C4-2B (cell line): ENCODE measurements at regions not wholly inside any gene's neighbourhood (a gene's known extent, or its start where the extent isn't known, plus 50 kb on each side); places are given as distances from the start of the nearest gene placed in this dataset.

Experiments
- H3K27ac ChIP-seq: fragments of 450-650 bp; 2 replicates; pipeline ENCODE4 v1.5.1; 2017
- ZFX ChIP-seq: fragments of 450-650 bp; IDR thresholded peaks from 2 replicates; pipeline ENCODE4 v1.6.1; 2017
- TF ChIP-seq, protein P1 (sequence below): fragments of 450-650 bp; conservative IDR thresholded peaks from 2 replicates; pipeline ENCODE4 v1.5.1; 2017; ENCODE audit warnings: mild to moderate bottlenecking

DNA sequence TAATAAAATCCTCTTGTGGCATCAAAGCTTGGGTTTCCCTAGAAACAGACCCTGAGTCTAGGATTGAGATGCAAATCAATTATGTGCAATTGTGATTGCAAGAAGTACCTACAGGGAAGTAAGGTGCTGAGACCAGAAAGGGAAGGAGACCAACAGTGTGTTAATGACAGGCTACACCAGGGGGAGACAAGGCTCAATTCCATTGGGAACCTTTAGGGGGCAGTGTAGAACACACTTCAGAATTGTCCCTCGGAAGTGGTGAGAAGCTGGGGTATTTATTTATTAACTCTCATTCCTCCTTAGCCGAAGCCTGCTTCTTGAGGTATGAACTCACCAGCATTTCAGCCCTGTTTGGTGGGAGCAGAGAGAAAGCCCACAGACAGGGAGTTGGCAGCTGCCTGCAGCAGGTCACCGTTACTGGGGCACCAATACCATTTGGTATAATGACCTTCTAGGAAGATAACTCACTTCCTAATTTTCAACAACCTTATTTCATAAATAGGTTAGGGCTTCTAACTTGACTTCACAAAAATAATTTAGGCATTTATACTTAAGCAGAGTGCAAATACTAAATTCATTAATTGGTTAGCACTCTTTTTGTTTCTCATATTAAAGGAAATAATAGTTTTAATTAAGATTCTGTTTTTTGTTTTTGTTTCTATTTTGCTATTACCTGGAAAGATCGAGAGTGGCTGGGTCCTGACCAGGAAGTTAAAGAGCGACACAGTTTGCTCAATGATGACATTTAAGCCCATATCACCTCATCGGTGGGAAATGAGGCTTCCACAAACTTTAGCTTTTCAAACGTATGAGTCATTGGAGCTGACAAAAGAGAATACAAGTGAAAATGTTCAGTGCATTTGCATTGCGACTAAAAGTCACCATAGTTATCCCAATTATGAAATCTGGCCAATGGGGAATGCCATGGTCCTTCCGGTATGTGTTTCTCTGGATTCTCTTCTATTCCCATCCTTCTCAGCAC is 94.8 kb downstream of the BTBD3 start:
- no peak overlapping the region for H3K27ac ChIP-seq
- no peak for TF ChIP-seq ZFX
- TF ChIP-seq, protein P1, sequence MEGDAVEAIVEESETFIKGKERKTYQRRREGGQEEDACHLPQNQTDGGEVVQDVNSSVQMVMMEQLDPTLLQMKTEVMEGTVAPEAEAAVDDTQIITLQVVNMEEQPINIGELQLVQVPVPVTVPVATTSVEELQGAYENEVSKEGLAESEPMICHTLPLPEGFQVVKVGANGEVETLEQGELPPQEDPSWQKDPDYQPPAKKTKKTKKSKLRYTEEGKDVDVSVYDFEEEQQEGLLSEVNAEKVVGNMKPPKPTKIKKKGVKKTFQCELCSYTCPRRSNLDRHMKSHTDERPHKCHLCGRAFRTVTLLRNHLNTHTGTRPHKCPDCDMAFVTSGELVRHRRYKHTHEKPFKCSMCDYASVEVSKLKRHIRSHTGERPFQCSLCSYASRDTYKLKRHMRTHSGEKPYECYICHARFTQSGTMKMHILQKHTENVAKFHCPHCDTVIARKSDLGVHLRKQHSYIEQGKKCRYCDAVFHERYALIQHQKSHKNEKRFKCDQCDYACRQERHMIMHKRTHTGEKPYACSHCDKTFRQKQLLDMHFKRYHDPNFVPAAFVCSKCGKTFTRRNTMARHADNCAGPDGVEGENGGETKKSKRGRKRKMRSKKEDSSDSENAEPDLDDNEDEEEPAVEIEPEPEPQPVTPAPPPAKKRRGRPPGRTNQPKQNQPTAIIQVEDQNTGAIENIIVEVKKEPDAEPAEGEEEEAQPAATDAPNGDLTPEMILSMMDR = peak; percentile 89

DNA sequence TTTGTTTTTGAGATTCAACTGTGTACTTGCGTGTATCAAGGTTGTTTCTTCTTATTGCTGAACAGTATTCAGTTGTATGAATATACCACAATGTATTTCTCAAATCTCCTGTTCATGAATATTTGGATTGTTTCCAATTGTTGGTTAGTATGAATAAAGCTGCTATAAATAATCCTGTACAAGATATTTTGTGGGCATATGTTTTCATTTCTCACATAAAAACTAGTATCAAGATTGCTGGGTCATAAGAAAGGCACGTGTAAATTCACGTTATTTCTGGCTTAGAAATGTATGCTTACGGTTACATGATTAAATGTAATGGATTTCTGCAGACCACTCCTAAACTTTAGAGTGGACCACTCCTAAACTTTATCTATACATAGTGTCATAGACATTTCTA is 96.6 kb downstream of the BTBD3 start:
- TF ChIP-seq, protein P1 = no peak
- TF ChIP-seq ZFX = no peak
- no peak overlapping the region for H3K27ac ChIP-seq

DNA sequence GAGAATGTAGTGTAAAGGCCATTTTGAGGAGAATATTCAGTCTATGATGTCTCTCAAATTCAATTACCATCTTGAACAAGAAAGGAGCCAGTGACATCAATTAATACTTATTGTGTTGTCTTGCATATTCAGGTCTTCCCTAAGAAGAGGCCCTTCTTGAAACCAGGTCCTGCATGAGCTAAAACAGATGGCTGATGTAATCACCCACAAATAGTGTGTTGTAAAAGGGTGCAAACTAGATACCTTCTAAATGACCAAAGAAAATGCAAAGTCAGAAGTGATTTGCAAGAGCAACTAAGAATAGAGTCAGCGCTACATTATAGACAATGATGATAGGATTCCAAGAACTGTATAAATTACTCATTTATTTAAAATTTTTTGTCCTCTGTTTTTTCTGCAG is 97.0 kb downstream of the BTBD3 start:
- TF ChIP-seq ZFX = no peak
- TF ChIP-seq, protein P1 = no peak
- H3K27ac ChIP-seq = no peak overlapping the region

DNA sequence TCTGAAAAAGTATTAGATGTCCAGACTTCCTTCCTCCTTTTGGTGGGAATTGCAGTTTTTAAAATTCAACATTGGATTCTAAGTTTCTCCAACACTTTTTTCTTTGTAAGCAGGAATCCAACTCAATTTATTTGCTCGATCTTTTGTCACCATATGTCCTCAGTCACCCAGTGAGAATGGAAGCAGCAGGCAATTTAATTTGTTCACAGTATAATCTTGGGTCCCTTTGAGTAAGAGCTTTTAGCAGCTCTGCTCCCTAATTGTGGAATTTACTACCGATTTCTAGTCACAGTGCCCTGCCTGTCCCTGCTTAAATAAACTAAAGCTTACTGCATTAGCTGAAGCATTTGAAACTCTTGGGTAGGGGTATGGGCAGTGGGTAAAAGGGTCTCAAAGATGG is 98.6 kb downstream of the BTBD3 start:
- no peak overlapping the region for H3K27ac ChIP-seq
- TF ChIP-seq ZFX = no peak
- TF ChIP-seq, protein P1 = no peak

DNA sequence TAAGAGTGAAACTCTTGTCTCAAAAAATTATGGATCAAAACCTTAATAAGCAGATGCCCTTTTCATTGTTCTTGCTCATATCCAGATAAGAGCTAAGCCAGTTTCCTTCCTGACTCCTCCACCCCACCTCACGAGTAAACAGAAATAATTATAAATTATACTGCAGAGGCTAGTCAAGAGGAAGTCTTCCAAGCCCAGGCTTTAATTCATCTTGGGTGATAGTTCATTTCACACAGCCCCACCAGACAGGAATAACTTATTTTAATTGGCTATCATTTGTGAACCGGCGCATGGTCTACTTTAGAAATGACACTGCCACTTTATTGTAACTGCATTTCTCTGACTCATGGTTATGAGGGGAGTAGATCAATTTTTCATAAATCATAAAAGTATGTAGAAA is 102.0 kb downstream of the BTBD3 start:
- TF ChIP-seq, protein P1 = no peak
- TF ChIP-seq ZFX = no peak
- no peak overlapping the region for H3K27ac ChIP-seq

DNA sequence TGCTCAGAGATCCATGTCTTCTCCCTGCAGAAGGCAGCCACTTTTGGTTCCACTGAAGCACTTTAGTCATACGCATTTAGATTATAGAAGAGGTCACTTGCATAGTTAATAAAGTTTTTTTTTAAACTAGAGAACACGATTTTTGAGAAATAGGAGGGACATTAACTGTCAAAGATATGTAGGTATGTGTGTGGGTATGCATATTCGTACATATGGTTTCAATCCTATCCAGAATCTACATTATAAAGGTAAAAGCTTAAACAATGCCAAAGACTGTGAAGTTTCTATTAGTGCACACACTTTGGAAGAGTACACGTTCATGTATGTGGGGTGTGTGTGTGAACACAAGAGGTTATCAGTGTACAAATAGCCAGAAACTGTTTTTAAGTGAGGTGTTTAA is 103.2 kb downstream of the BTBD3 start:
- TF ChIP-seq, protein P1 = no peak
- no peak for TF ChIP-seq ZFX
- no peak overlapping the region for H3K27ac ChIP-seq

DNA sequence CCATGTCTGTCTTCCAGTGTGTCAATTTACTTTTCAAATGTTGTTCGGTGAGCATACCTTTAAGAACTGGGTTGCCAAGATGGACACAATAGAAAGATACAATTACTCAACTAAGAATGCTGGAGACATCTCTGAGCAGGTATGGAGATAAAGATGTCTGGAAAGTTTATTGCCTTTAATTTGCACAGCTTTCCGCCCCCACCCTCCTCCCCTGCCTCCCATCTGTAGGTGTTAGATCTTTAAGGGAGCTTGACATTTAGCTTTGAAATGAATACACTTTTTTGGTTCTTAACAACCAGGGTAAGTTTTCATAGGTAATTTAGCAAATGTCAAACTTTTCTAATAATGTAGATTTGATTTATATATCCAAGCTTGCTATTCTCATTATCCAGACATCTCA is 104.4 kb downstream of the BTBD3 start:
- TF ChIP-seq, protein P1 = no peak
- no peak for TF ChIP-seq ZFX
- no peak overlapping the region for H3K27ac ChIP-seq
